ENCODE measurements at regions not wholly inside any gene's neighbourhood (a gene's known extent, or its start where the extent isn't known, plus 50 kb on each side); places are given as distances from the start of the nearest gene placed in this dataset.
"Not testable (repeated sequence)": the region's sequence is repeated elsewhere in the genome, so short reads cannot be mapped to it uniquely, and the experiment has no call there.

DNA sequence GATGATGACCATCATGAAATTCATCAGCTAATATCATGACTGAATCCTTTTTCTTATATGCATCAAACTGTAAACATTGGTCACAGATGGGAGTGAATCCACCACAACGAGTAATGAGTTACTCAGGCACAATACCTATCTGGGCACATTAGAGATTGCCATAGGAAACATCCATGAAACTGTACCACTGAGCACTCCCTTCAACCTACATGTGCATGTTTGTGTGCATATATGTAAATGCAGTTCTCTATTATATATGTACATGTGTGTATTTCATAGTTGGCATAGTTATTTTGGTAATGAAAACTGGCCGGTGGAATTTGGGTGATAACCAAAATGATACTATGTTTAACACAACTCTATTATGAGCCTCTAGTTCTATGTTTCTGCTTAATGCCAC is 387.3 kb upstream of the ARRDC3 start:
- DNase-seq (ENCODE audit: low read depth, low spot score), result no peak
- no peak for TF ChIP-seq CTCF (IDR thresholded peaks at IDR 0.05; ENCODE audit: insufficient read depth, low read length, missing control alignments)
- no peak overlapping the region for H3K4me3 ChIP-seq (ENCODE audit: low read depth, low read length)
- POLR2A ChIA-PET, result no interaction called here
- CTCF ChIA-PET, result no interaction called here

- DNase-seq (ENCODE audit: low read depth, low spot score); CTCF ChIA-PET; H3K4me3 ChIP-seq (ENCODE audit: low read depth, low read length); POLR2A ChIA-PET: not testable (repeated sequence)
Measured at GRCh38 chr5:91757383-91757782, 374.3 kb upstream of the ARRDC3 start.

DNA sequence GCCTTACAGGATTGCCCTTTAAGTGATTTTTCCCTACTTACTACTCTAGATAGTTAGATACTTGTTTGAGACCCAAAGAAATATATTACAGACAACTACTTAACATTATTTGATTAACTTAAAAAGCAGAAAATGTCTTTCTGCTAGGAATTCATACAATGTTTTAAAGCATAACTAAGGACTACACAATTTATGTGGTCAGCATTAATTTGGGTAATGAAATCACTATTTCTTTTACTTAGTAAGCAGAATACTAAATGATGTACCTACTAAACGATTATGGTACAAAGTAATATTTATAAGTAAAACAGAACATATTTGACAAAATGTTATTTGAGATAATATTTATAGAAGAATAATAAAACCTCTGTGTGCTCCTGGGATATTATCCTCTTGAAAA is 371.9 kb upstream of the ARRDC3 start:
- POLR2A ChIA-PET, result no interaction called here
- CTCF ChIA-PET, result no interaction called here
- no peak for TF ChIP-seq CTCF (IDR thresholded peaks at IDR 0.05; ENCODE audit: insufficient read depth, low read length, missing control alignments)
- DNase-seq (ENCODE audit: low read depth, low spot score), result no peak
- H3K4me3 ChIP-seq (ENCODE audit: low read depth, low read length), result no peak overlapping the region

DNA sequence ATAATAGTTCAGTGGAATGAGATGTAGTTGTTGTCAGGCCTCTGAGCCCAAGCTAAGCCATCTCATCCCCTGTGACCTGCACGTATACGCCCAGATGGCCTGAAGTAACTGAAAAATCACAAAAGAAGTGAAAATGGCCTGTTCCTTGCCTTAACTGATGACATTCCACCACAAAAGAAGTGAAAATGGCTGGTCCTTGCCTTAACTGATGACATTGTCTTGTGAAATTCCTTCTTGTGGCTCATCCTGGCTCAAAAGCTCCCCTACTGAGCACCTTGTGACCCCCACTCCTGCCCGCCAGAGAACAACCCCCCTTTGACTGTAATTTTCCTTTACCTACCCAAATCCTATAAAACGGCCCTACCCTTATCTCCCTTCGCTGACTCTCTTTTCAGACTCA is 361.4 kb upstream of the ARRDC3 start:
- CTCF ChIA-PET, POLR2A ChIA-PET: not testable (repeated sequence)

GRCh38 chr5:91742550-91742949 is 359.4 kb upstream of the ARRDC3 start:
- H3K4me3 ChIP-seq (ENCODE audit: low read depth, low read length), result no peak overlapping the region
- TF ChIP-seq CTCF (IDR thresholded peaks at IDR 0.05; ENCODE audit: insufficient read depth, low read length, missing control alignments), result no peak
- POLR2A ChIA-PET, result no interaction called here
- no peak for DNase-seq (ENCODE audit: low read depth, low spot score)
- CTCF ChIA-PET, result no interaction called here

More for the DNA sequence above, 361.4 kb upstream of the ARRDC3 start:
- DNase-seq (ENCODE audit: low read depth, low spot score); H3K4me3 ChIP-seq (ENCODE audit: low read depth, low read length): not testable (repeated sequence)

DNA sequence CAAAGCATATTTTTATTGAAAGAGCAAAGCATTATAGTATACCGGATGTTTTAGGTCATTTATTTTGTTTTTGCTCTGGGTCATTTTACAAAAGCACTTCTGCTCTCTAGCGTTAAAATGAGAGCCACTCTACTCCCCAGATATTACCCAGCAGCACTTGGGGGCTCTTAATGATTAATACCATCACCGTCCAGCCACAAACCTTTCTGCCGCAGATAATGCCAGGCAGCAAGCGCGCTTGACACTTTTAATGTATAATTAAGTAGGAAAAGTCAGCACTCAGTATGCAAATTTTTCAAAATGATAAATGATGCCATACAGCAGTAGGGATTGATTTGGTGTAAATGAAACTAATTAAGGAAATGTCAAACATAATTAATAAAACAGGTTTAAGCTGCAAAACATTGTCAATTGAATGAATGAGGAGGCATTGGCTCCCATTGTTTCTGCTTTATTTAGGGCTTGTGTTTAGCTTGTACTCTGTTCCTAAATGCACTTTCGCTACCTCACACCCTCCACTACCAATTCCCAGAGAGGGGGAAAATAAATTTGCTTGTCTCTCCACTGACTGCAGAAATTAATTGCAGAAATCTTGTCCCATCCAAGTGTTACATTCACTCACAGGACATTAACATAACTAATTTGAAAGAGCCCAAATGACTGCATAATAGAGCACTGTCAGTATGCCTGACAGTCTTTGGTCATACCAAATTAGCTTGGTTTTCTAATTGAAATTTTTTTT is 358.8 kb upstream of the ARRDC3 start:
- H3K4me3 ChIP-seq (ENCODE audit: low read depth, low read length), result no peak overlapping the region
- ChIA-PET POLR2A (no interaction called here), CTCF (no interaction called here)
- no peak for TF ChIP-seq CTCF (IDR thresholded peaks at IDR 0.05; ENCODE audit: insufficient read depth, low read length, missing control alignments)
- DNase-seq (ENCODE audit: low read depth, low spot score), result no peak

DNA sequence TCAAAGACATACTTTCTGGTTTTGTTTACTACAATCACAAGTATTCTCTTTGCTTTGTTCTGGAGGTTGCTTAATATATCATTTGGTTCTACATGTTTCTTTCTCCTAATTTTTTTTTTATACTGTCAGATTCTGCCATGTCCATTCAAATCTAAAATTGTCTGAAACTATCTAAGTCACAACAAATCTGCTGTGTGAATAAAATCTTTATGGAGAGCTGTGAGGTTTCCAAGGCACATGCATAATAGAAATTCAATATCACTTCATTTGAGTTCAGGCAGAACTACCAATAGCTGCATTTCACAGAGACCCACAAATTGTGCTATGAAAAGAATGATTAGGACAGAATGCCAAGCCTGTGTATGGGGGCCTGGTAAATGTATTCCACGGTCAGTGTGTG is 346.9 kb upstream of the ARRDC3 start:
- TF ChIP-seq CTCF (IDR thresholded peaks at IDR 0.05; ENCODE audit: insufficient read depth, low read length, missing control alignments), result no peak
- POLR2A ChIA-PET, result no interaction called here
- no peak for DNase-seq (ENCODE audit: low read depth, low spot score)
- CTCF ChIA-PET, result no interaction called here
- H3K4me3 ChIP-seq (ENCODE audit: low read depth, low read length), result no peak overlapping the region

All from AG04449 (cell line).